ENCODE measurements at regions not wholly inside any gene's neighbourhood (a gene's known extent, or its start where the extent isn't known, plus 50 kb on each side); places are given as distances from the start of the nearest gene placed in this dataset.

DNA sequence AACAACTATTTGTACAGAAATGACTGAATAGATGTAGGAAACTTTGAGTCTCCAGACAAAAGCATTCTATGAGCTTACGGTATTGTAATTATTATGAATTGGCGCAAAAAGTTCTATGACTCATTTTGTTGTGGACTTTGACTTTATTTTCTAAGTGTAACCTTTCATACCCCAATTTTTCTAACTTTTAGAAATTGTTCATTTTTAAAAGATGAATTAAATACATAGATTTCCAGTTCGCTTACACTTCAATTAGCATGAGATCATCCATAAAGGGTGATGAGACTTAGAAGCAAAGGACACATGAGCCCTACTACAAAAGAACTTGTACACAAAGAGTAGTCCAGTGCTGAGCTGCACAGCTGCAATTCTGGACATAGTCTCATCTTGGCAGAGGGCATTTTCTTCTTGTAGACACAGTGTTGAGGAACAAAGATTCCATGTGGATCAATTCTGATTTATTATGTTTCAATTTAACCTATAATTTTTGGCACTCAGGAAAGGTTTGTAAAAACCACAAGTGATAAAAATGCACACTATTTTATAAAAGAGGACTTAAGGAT is 431.1 kb downstream of the LRRIQ3 start:
- H3K9me3 Mint-ChIP-seq = no peaks in the 10 kb centered on the region
- ATAC-seq (no peak), DNase-seq (no peak)
- no peaks in the 10 kb centered on the region for H3K27me3 Mint-ChIP-seq
- no peak overlapping the region for H3K27ac Mint-ChIP-seq
- no peaks in the 10 kb centered on the region for H3K4me1 Mint-ChIP-seq
- H3K4me3 Mint-ChIP-seq = no peak overlapping the region

DNA sequence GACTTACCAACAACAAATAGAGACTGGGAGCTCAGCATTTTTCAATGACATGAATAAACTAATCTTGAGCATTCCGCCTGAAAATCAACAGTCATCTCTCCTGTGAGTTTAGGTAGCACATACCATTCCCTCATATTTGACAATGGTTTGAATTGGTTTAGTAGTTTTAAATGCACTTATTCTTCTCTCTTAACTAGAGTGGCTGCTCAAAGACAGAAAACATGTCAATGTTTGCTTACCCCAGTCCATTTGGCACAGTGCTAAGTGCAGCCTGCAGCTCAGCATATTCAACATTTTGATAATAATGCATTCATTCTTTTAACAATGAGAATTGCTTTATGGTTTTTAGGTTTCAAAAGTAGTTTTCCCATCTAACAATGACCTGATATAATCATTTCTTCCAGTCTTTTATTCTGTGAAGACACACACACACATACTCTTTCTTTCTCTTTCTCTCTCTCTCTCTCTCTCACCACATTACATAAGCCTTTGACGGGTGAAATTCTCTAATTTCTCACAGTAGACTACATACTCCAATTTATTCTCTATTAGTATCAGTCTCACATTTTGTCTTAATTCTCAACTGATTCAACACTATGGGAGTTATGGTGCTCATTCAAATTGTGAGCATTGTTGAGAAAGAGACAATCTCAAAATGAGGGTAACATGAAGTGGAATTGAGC is 432.3 kb downstream of the LRRIQ3 start:
- ATAC-seq (no peak), DNase-seq (no peak)
- Mint-ChIP-seq H3K27ac (no peak overlapping the region), H3K27me3 (no peaks in the 10 kb centered on the region), H3K9me3 (no peaks in the 10 kb centered on the region), H3K4me3 (no peak overlapping the region), H3K4me1 (no peaks in the 10 kb centered on the region)

GRCh38 chr1:73761559-73761958 is 436.4 kb downstream of the LRRIQ3 start:
- H3K4me3 Mint-ChIP-seq = no peak overlapping the region
- ATAC-seq = no peak
- H3K27me3 Mint-ChIP-seq = no peaks in the 10 kb centered on the region
- no peaks in the 10 kb centered on the region for H3K4me1 Mint-ChIP-seq
- H3K9me3 Mint-ChIP-seq = no peaks in the 10 kb centered on the region
- no peak for DNase-seq
- no peak overlapping the region for H3K27ac Mint-ChIP-seq

DNA sequence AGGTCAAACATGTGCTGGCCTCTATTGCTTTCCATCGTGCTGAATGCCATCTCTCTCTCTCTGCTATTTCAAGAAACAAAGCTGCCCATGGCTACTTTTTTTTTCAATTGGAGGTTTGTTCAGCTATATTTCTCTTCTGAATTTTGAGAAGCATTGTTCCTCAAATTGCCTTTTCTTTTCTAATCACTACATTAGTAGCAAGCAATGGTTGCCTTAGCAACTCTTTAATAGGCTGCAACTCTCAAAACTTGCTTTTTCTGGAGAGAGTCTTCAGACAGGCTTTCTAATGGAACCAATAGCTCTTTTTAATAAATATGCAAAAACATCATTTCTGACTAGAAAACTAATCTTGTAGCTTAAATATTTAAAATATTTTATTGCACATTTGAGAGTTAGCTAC is 439.0 kb downstream of the LRRIQ3 start:
- Mint-ChIP-seq H3K27me3 (no peaks in the 10 kb centered on the region), H3K4me3 (no peak overlapping the region), H3K4me1 (no peaks in the 10 kb centered on the region), H3K27ac (no peak overlapping the region), H3K9me3 (no peaks in the 10 kb centered on the region)
- DNase-seq (no peak), ATAC-seq (no peak)

DNA sequence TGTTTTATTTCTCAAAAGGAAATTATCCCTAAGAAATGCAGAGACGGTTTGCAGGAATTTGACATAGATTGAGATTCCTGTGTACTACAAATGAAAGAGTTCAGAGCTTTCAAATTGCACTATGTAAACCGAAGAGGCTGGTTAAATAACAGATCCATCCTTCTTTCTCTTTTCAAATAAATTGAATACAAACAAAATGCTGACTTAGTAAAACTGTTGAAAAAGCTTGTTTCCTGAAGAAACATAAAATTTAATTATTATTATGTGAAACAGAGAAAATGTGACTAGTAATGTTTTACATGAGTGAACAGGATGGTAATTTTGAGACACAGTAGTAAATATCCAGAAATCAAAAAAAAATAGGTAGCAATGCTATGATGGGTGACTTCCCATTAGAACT is 441.2 kb downstream of the LRRIQ3 start:
- Mint-ChIP-seq H3K9me3 (no peaks in the 10 kb centered on the region), H3K27me3 (no peaks in the 10 kb centered on the region), H3K4me3 (no peak overlapping the region), H3K27ac (no peak overlapping the region), H3K4me1 (no peaks in the 10 kb centered on the region)
- ATAC-seq (no peak), DNase-seq (no peak)

DNA sequence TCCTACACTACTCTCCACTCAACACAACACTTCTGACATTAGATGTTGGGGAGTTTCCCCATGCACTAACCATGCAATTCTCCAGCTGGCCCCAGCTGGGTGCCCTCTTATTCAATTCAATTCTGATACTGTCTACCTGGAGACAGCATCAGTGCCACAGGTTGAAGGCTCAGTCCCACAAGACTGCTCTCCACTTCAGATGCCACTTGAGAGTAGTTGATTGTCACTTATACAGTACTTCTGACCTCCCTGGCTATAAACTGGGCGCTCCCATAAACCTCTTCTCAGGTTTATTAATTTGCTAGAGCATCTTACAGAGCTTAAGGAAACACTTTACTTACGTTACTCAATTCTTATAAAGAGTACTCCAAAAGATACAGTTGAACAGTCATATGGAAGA is 442.3 kb downstream of the LRRIQ3 start:
- Mint-ChIP-seq H3K4me1 (no peaks in the 10 kb centered on the region), H3K27ac (no peak overlapping the region), H3K27me3 (no peaks in the 10 kb centered on the region), H3K4me3 (no peak overlapping the region), H3K9me3 (peaks cover 0 to 4% of the 10 kb centered on the region in 2 donors)
- ATAC-seq = no peak
- DNase-seq = no peak

- no peak overlapping the region for H3K27ac Mint-ChIP-seq
- no peaks in the 10 kb centered on the region for H3K4me1 Mint-ChIP-seq
- no peaks in the 10 kb centered on the region for H3K27me3 Mint-ChIP-seq
- no peak for DNase-seq
- H3K4me3 Mint-ChIP-seq = no peak overlapping the region
- peaks cover 0 to 4% of the 10 kb centered on the region in 2 donors for H3K9me3 Mint-ChIP-seq
- no peak for ATAC-seq
Observed at GRCh38 chr1:73749996-73750395, 448.0 kb downstream of the LRRIQ3 start.

DNA sequence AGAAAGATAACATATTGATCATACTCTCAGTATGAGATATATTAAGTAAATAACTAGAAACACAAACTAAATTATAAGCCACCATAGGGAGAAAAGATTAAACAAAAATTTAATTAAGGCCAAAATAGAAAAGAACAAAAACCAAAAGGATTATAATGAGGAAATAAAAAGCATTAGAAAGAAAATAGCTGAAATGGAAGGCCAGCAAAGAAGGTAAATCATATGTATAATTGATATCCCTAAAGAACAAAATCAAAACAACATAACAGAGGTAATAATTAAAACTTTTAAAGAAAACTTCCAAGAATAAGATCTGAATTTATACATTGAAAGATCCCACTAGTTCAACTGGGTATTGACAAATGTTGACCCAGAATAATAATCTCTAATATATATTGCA is 453.0 kb downstream of the LRRIQ3 start:
- H3K27ac Mint-ChIP-seq = no peak overlapping the region
- DNase-seq = no peak
- no peak for ATAC-seq
- no peaks in the 10 kb centered on the region for H3K27me3 Mint-ChIP-seq
- peaks cover 4 to 10% of the 10 kb centered on the region in 2 donors for H3K9me3 Mint-ChIP-seq
- no peak overlapping the region for H3K4me3 Mint-ChIP-seq
- no peaks in the 10 kb centered on the region for H3K4me1 Mint-ChIP-seq

DNA sequence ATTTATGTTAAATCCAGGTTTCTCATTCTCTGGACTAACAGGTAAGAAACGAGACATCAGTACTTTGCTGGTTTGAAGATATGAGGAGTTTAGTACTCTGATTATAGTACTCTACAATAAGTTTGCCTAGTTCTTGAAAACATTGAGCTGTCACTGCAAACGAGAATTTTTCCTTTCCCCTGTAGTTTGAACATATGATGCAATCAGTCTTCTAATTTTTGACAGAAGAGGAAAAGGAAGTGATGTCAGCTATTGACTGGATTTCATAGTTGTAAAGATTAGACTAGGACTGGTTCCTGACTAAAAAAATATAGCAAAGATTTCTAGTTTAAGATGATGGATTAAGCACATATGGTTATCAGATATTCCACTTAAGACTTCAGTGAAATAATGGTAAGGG is 461.9 kb downstream of the LRRIQ3 start:
- no peak overlapping the region for H3K4me3 Mint-ChIP-seq
- ATAC-seq (no peak), DNase-seq (no peak)
- H3K27ac Mint-ChIP-seq = no peak overlapping the region
- peaks cover 0 to 10% of the 10 kb centered on the region in 2 donors for H3K9me3 Mint-ChIP-seq
- no peaks in the 10 kb centered on the region for H3K27me3 Mint-ChIP-seq
- H3K4me1 Mint-ChIP-seq = no peaks in the 10 kb centered on the region

DNA sequence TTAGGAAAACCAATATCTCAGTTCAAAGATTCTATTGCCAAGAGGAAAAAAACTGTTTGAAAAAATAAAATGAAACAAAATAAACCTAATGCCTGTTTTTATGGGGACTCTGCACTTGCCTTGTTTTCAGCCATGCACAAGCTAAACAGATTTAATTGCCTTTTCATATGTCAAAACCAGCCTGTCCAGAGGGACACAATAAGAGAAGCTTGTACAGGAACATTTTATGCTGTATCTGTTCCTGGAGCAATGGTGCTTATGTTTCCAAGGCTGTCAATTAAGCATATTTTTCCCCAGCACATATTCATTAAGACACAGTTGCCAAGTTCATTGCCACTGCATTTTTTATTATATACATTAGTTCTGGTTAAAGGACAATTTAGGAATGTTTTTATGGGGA is 470.9 kb downstream of the LRRIQ3 start:
- Mint-ChIP-seq H3K9me3 (peaks cover 4 to 6% of the 10 kb centered on the region in 2 donors), H3K4me3 (no peak overlapping the region), H3K27me3 (no peaks in the 10 kb centered on the region), H3K27ac (no peak overlapping the region), H3K4me1 (no peaks in the 10 kb centered on the region)
- DNase-seq (no peak), ATAC-seq (no peak)

DNA sequence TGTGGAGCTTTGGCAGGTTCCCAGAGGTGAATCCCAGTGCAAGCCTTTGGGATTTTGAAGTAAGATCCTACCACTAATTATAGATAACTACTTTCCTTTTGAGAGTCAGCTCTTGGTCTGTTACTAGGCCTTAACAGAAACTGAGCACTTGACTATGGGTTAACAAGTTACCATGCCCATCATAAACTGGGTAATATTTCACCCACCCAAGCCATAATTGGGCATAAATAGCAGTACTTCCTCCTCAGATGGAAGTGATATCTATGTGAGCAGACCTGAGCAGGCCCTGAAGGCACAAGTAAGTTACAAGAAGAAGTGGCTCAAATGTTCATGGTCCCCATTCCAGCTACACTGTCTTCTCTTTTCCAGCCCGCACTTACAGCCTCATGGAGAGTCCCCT is 475.9 kb downstream of the LRRIQ3 start:
- ATAC-seq (no peak), DNase-seq (no peak)
- Mint-ChIP-seq H3K27me3 (no peaks in the 10 kb centered on the region), H3K9me3 (peaks cover 6 to 7% of the 10 kb centered on the region in 2 donors), H3K4me1 (no peaks in the 10 kb centered on the region), H3K4me3 (no peak overlapping the region), H3K27ac (no peak overlapping the region)

DNA sequence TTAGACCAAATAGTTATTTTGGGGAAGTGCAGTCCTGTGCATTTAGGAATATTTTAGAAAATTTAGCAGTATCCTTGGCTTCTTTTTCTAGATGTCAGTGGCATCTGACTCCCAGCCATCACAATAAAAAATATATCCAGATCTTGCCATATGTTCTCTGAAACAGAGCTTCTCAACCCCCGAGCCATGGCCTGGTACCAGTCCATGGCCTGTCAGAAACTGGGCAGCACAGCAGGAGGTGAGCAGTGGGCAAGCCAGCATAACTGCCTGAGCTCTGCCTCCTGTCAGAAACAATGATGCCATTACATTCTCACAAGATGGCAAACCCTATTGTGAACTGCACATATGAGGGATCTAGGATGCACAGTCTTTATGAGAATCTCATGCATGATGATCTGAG is 480.0 kb downstream of the LRRIQ3 start:
- no peaks in the 10 kb centered on the region for H3K27me3 Mint-ChIP-seq
- no peak for DNase-seq
- ATAC-seq = no peak
- H3K4me3 Mint-ChIP-seq = no peak overlapping the region
- no peak overlapping the region for H3K27ac Mint-ChIP-seq
- H3K9me3 Mint-ChIP-seq = peaks cover 8% of the 10 kb centered on the region in 2 donors
- H3K4me1 Mint-ChIP-seq = no peaks in the 10 kb centered on the region

- no peak for ATAC-seq
- no peak for DNase-seq
- no peaks in the 10 kb centered on the region for H3K27me3 Mint-ChIP-seq
- H3K4me1 Mint-ChIP-seq = no peaks in the 10 kb centered on the region
- no peak overlapping the region for H3K4me3 Mint-ChIP-seq
- peaks cover 0 to 5% of the 10 kb centered on the region in 2 donors for H3K9me3 Mint-ChIP-seq
- H3K27ac Mint-ChIP-seq = no peak overlapping the region
Observed at GRCh38 chr1:73711089-73711488, 486.9 kb downstream of the LRRIQ3 start.

- no peak overlapping the region for H3K27ac Mint-ChIP-seq
- ATAC-seq = no peak
- no peaks in the 10 kb centered on the region for H3K27me3 Mint-ChIP-seq
- DNase-seq = no peak
- H3K4me1 Mint-ChIP-seq = no peaks in the 10 kb centered on the region
- H3K9me3 Mint-ChIP-seq = no peaks in the 10 kb centered on the region
- H3K4me3 Mint-ChIP-seq = no peak overlapping the region
Observed at GRCh38 chr1:73701826-73702225, 496.1 kb downstream of the LRRIQ3 start.

DNA sequence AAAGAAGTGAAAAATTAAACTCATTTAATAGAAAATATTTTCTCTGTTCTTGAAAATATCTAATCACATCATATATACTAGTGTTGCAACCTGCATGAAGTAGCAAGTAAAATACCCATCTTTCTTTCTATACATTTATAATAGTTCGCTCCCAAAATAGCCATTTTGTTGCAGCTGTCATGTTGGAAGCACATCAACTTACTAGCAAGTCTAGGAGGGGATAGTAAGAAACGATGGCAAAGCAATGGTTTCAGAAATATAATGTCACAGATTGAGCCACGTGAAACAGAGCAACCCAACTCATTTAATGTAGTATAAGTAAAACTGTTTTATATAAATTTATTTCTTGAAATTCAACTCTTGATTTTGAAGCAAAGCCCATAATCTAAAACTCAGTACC is 521.8 kb downstream of the LRRIQ3 start:
- Mint-ChIP-seq H3K4me1 (no peaks in the 10 kb centered on the region), H3K27me3 (no peaks in the 10 kb centered on the region), H3K4me3 (no peak overlapping the region), H3K9me3 (no peaks in the 10 kb centered on the region), H3K27ac (no peak overlapping the region)
- ATAC-seq (no peak), DNase-seq (no peak)

- Mint-ChIP-seq H3K4me1 (no peaks in the 10 kb centered on the region), H3K9me3 (no peaks in the 10 kb centered on the region), H3K27me3 (no peaks in the 10 kb centered on the region), H3K27ac (no peak overlapping the region), H3K4me3 (no peak overlapping the region)
- ATAC-seq = no peak
- DNase-seq = no peak
Observed at GRCh38 chr1:73674945-73675561, 522.9 kb downstream of the LRRIQ3 start.

GRCh38 chr1:73673971-73674370 is 524.0 kb downstream of the LRRIQ3 start:
- Mint-ChIP-seq H3K27ac (no peak overlapping the region), H3K4me1 (no peaks in the 10 kb centered on the region), H3K27me3 (no peaks in the 10 kb centered on the region), H3K4me3 (no peak overlapping the region), H3K9me3 (no peaks in the 10 kb centered on the region)
- ATAC-seq = no peak
- DNase-seq = no peak

Measured in stimulated activated naive CD8-positive, alpha-beta T cell treated with anti-CD3 and anti-CD28 coated beads, Interleukin-15, amount 100 ng/mL, for 72 hours (primary cell).